HepG2 (cell line): ENCODE measurements at regions not wholly inside any gene's neighbourhood (a gene's known extent, or its start where the extent isn't known, plus 50 kb on each side); places are given as distances from the start of the nearest gene placed in this dataset.

Source experiments
- ATAC-seq: fragments of 200-7000 bp; cut with Tn5 transposase; 3 replicates; pipeline ENCODE4 v1.9.1; 2020; ENCODE audit warnings: mild to moderate bottlenecking, moderate library complexity
- BruUV-seq: library from RNA; stranded (reverse); fragments of 400-500 nt; replicated peaks from 2 replicates; lab custom pipeline; 2021; lab: Mats Ljungman, UMichigan
- CTCF ChIA-PET: fragments of 300-600 bp; formaldehyde crosslinking; extraction: SDS; loops from one replicate; lab custom pipeline; 2021; ENCODE audit warnings: low total read pairs, inconsistent platforms, low intra/inter-chr PET ratio; lab: Yijun Ruan, JAX
- POLR2A ChIA-PET: fragments of 350-600 bp; sonication (Branson Sonifier 250); formaldehyde crosslinking; loops from one replicate; lab custom pipeline; 2020; ENCODE audit warnings: antibody characterized with exemption, inconsistent platforms; lab: Yijun Ruan, JAX
- DNase-seq: peaks from one replicate; pipeline ENCODE4 v3.0.0-alpha.2; 2015; ENCODE audit warnings: low spot score
- FAIRE-seq: peaks from 3 replicates; lab custom pipeline; 2011; peaks lifted over from hg19 to GRCh38; lab: Jason Lieb, UNC
- H2AFZ ChIP-seq: one replicate; pipeline ENCODE4 v1.6.1; 2011; ENCODE audit warnings: low read length, inconsistent platforms
- H3K27ac ChIP-seq: fragments of 300-600 bp; 3 replicates; pipeline ENCODE4 v1.8.0; 2011; ENCODE audit warnings: mixed run types, mild to moderate bottlenecking, mixed read lengths, low read length, inconsistent platforms; ENCODE audit not compliant: insufficient read depth; ENCODE audit errors: extremely low read length
- H3K27me3 ChIP-seq, 2 experiments: fragments of 200-600 bp in 1 of 2; 2 replicates in 1 of 2; 3 replicates in 1 of 2; pipeline versions ENCODE4 v1.6.0 to v1.8.0; 2011; ENCODE audit warnings: low read length in 2 of 2, mild to moderate bottlenecking in 2 of 2, moderate library complexity in 2 of 2, inconsistent platforms in 1 of 2; ENCODE audit not compliant: insufficient read depth in 2 of 2, control insufficient read depth in 1 of 2
- H3K36me3 ChIP-seq, 2 experiments: fragments of 200-600 bp in 1 of 2; replicated peaks in 1 of 2; 2 replicates in 1 of 2; 3 replicates in 1 of 2; pipeline versions ENCODE4 v1.5.1 to v1.8.0; 2011; ENCODE audit warnings: low read length in 2 of 2, inconsistent platforms in 1 of 2; ENCODE audit not compliant: insufficient read depth in 2 of 2, control insufficient read depth in 1 of 2
- H3K4me1 ChIP-seq: 2 replicates; pipeline ENCODE4 v1.5.1; 2012; ENCODE audit warnings: low read length, inconsistent platforms; ENCODE audit not compliant: insufficient read depth
- H3K4me2 ChIP-seq: 2 replicates; pipeline ENCODE4 v1.6.0; 2011; ENCODE audit warnings: low read depth, low read length, inconsistent platforms
- H3K4me3 ChIP-seq, 3 experiments: fragments of 200-600 bp in 1 of 3; sonication (generic), shearing (Covaris generic) in 1 of 3; replicated peaks in 1 of 3; 2 replicates each; pipeline ENCODE4 v1.5.1; 2011 to 2016; ENCODE audit warnings: low read length in 3 of 3, inconsistent platforms in 2 of 3, low read depth in 2 of 3, mild to moderate bottlenecking in 2 of 3, control low read depth in 1 of 3, mixed read lengths in 1 of 3; ENCODE audit not compliant: insufficient read depth in 1 of 3
- H3K79me2 ChIP-seq: one replicate; pipeline ENCODE4 v1.6.1; 2011; ENCODE audit warnings: low read length, inconsistent platforms; ENCODE audit not compliant: insufficient read depth
- H3K9ac ChIP-seq: 2 replicates; pipeline ENCODE4 v1.6.0; 2011; ENCODE audit warnings: mild to moderate bottlenecking, low read depth, low read length, inconsistent platforms; ENCODE audit not compliant: insufficient read depth
- H3K9me3 ChIP-seq: 2 replicates; pipeline ENCODE4 v1.5.1; 2012; ENCODE audit warnings: mild to moderate bottlenecking, low read length
- H4K20me1 ChIP-seq: 2 replicates; pipeline ENCODE4 v1.6.0; 2011; ENCODE audit warnings: inconsistent platforms, mild to moderate bottlenecking, low read length, moderate library complexity; ENCODE audit not compliant: insufficient read depth
- ARNT ChIP-seq: fragments of 450-650 bp; IDR thresholded peaks from 2 replicates; pipeline ENCODE4 v1.6.1; 2017
- ARNT2 ChIP-seq: sonication (generic); formaldehyde crosslinking; IDR thresholded peaks from 2 replicates; pipeline ENCODE4 v1.8.0; 2022; ENCODE audit warnings: mild to moderate bottlenecking, low read depth, missing genetic modification reagents, moderate library complexity
- IRF2 ChIP-seq: IDR thresholded peaks from 2 replicates; pipeline ENCODE4 v1.6.1; 2018; ENCODE audit warnings: missing genetic modification reagents, missing compliant biosample characterization
- STAG1 ChIP-seq: sonication (generic); formaldehyde crosslinking; IDR thresholded peaks from 2 replicates; pipeline ENCODE4 v1.4.0; 2020; ENCODE audit warnings: missing genetic modification reagents
- YEATS2 ChIP-seq: sonication (generic); formaldehyde crosslinking; IDR thresholded peaks from 2 replicates; pipeline ENCODE4 v1.4.0; 2020; ENCODE audit warnings: missing genetic modification reagents, borderline replicate concordance
- YEATS4 ChIP-seq: sonication (generic); formaldehyde crosslinking; IDR thresholded peaks from 2 replicates; pipeline ENCODE4 v1.4.0; 2020; ENCODE audit warnings: missing genetic modification reagents, borderline replicate concordance
- ZBTB20 ChIP-seq: sonication (generic); formaldehyde crosslinking; IDR thresholded peaks from 2 replicates; pipeline ENCODE4 v1.8.1; 2023; ENCODE audit warnings: missing genetic modification reagents, low read depth, mild to moderate bottlenecking, borderline replicate concordance
- ZC3H4 ChIP-seq: sonication (generic); formaldehyde crosslinking; IDR thresholded peaks from 2 replicates; pipeline ENCODE4 v1.4.0; 2020; ENCODE audit warnings: missing genetic modification reagents, borderline replicate concordance
- ZNF207 ChIP-seq: fragments of 450-650 bp; IDR thresholded peaks from 2 replicates; pipeline ENCODE4 v1.6.1; 2016; ENCODE audit warnings: antibody characterized with exemption, borderline replicate concordance
- ZNF230 ChIP-seq: sonication (generic); formaldehyde crosslinking; IDR thresholded peaks from 2 replicates; pipeline ENCODE4 v1.4.0; 2020; ENCODE audit warnings: mild to moderate bottlenecking, missing genetic modification reagents
- ZNF256 ChIP-seq: sonication (generic); formaldehyde crosslinking; conservative IDR thresholded peaks from 2 replicates; pipeline ENCODE4 v1.4.0; 2020; ENCODE audit warnings: missing genetic modification reagents
- ZNF318 ChIP-seq: sonication (generic); formaldehyde crosslinking; IDR thresholded peaks from 2 replicates; pipeline ENCODE4 v1.4.0; 2020; ENCODE audit warnings: mild to moderate bottlenecking, missing genetic modification reagents
- ZNF383 ChIP-seq: sonication (generic); formaldehyde crosslinking; IDR thresholded peaks from 2 replicates; pipeline ENCODE4 v1.4.0; 2020; ENCODE audit warnings: missing genetic modification reagents, mild to moderate bottlenecking, borderline replicate concordance
- WGBS: methylation state at CpG from one replicate; pipeline ENCODE4 v1.1.6; 2017; ENCODE audit warnings: low lambda C conversion rate; 5-methylcytosine and 5-hydroxymethylcytosine counted together
- in situ Hi-C: cut with HindIII; loops from 2 replicates; pipeline ENCODE4 v1.10.0; 2017; ENCODE audit warnings: low pct_unique_long_range_greater_than_20kb; ENCODE audit not compliant: extremely low pct_ligation_motif_present
- intact Hi-C: fragments of 100-400 bp; cut with micrococcal nuclease; formaldehyde crosslinking; loops from one replicate; pipeline ENCODE4 v1.10.0; 2022; ENCODE audit not compliant: unreplicated experiment
- TF ChIP-seq, protein P1 (sequence below): IDR thresholded peaks from 2 replicates; pipeline ENCODE4 v1.6.1; 2016; ENCODE audit warnings: missing compliant biosample characterization, missing genetic modification reagents, borderline replicate concordance
- TF ChIP-seq, protein P2 (sequence below): sonication (generic); formaldehyde crosslinking; IDR thresholded peaks from 2 replicates; pipeline ENCODE4 v1.5.0; 2020; ENCODE audit warnings: missing genetic modification reagents, mild to moderate bottlenecking, borderline replicate concordance

GRCh38 chr14:56027916-56028712, 90.1 kb upstream of the PELI2 start:
- Histone ChIP-seq H3K4me2 (no peak overlapping the region), H2AFZ (no peak overlapping the region), H3K9me3 (no peaks in the 10 kb centered on the region), H3K4me3 (no peak overlapping the region), H3K36me3 (no peaks in the 10 kb centered on the region), H3K9ac (no peak overlapping the region), H3K27ac (no peak overlapping the region), H3K4me1 (no peaks in the 10 kb centered on the region), H3K79me2 (no peaks in the 10 kb centered on the region), H3K27me3 (no peaks in the 10 kb centered on the region), H4K20me1 (no peaks in the 10 kb centered on the region)
- DNase-seq (no peak), FAIRE-seq (no peak), ATAC-seq (no peak)
- in situ Hi-C loops (no loop called here), intact Hi-C loops (no loop called here)
- CTCF ChIA-PET, result no interaction called here
- POLR2A ChIA-PET, result no interaction called here
- BruUV-seq, result no TSS peak
- 2% methylated on average over 2 of the region's 2 CpGs for WGBS
- TF ChIP-seq, protein P1, sequence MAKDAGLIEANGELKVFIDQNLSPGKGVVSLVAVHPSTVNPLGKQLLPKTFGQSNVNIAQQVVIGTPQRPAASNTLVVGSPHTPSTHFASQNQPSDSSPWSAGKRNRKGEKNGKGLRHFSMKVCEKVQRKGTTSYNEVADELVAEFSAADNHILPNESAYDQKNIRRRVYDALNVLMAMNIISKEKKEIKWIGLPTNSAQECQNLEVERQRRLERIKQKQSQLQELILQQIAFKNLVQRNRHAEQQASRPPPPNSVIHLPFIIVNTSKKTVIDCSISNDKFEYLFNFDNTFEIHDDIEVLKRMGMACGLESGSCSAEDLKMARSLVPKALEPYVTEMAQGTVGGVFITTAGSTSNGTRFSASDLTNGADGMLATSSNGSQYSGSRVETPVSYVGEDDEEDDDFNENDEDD (CRISPR knock-in tag), result no peak
- TF ChIP-seq YEATS2 (no peak), ZNF256 (no peak), YEATS4 (CRISPR knock-in tag) (no peak), STAG1 (CRISPR knock-in tag) (no peak), ARNT (no peak), ZNF230 (no peak), ZNF383 (CRISPR knock-in tag) (no peak), ZC3H4 (no peak), ZBTB20 (CRISPR knock-in tag) (no peak), IRF2 (no peak), ZNF207 (no peak), ARNT2 (CRISPR knock-in tag) (no peak), ZNF318 (CRISPR knock-in tag) (no peak)
- TF ChIP-seq, protein P2, sequence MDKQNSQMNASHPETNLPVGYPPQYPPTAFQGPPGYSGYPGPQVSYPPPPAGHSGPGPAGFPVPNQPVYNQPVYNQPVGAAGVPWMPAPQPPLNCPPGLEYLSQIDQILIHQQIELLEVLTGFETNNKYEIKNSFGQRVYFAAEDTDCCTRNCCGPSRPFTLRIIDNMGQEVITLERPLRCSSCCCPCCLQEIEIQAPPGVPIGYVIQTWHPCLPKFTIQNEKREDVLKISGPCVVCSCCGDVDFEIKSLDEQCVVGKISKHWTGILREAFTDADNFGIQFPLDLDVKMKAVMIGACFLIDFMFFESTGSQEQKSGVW, result no peak
